ENCODE measurements at regions not wholly inside any gene's neighbourhood (a gene's known extent, or its start where the extent isn't known, plus 50 kb on each side); places are given as distances from the start of the nearest gene placed in this dataset.
"Not testable (repeated sequence)": the region's sequence is repeated elsewhere in the genome, so short reads cannot be mapped to it uniquely, and the experiment has no call there.

- Histone ChIP-seq H3K4me3 (no peak overlapping the region), H3K9me3 (no peaks in the 10 kb centered on the region), H3K27ac (no peak overlapping the region), H3K27me3 (no peaks in the 10 kb centered on the region), H3K36me3 (no peaks in the 10 kb centered on the region), H3K4me1 (no peaks in the 10 kb centered on the region)
- TF ChIP-seq CTCF (IDR thresholded peaks at IDR 0.05) (no peak), EP300 (IDR thresholded peaks at IDR 0.05) (no peak), POLR2A (IDR thresholded peaks at IDR 0.05) (no peak), POLR2AphosphoS5 (IDR thresholded peaks at IDR 0.05) (no peak)
- DNase-seq (ENCODE audit: low spot score in 2 of 2), result no peak
- WGBS, result 70% methylated on average over 5 of the region's 5 CpGs
Measured at GRCh38 chr2:59236723-59237122, 995.6 kb upstream of the FANCL start.

GRCh38 chr2:59233920-59234319 is 992.8 kb upstream of the FANCL start:
- TF ChIP-seq EP300 (IDR thresholded peaks at IDR 0.05) (no peak), CTCF (IDR thresholded peaks at IDR 0.05) (no peak), POLR2A (IDR thresholded peaks at IDR 0.05) (no peak), POLR2AphosphoS5 (IDR thresholded peaks at IDR 0.05) (no peak)
- Histone ChIP-seq H3K27ac (no peak overlapping the region), H3K36me3 (no peaks in the 10 kb centered on the region), H3K4me1 (no peaks in the 10 kb centered on the region), H3K4me3 (no peak overlapping the region), H3K27me3 (no peaks in the 10 kb centered on the region), H3K9me3 (no peaks in the 10 kb centered on the region)
- DNase-seq (ENCODE audit: low spot score in 2 of 2), result no peak
- WGBS, result 94% methylated on average over 4 of the region's 4 CpGs

- Histone ChIP-seq H3K4me3 (no peak overlapping the region), H3K9me3 (no peaks in the 10 kb centered on the region), H3K36me3 (no peaks in the 10 kb centered on the region), H3K4me1 (no peaks in the 10 kb centered on the region), H3K27me3 (no peaks in the 10 kb centered on the region), H3K27ac (no peak overlapping the region)
- no peak for TF ChIP-seq POLR2AphosphoS5 (IDR thresholded peaks at IDR 0.05)
- TF ChIP-seq POLR2A (IDR thresholded peaks at IDR 0.05), result no peak
- TF ChIP-seq CTCF (IDR thresholded peaks at IDR 0.05), result no peak
- no peak for TF ChIP-seq EP300 (IDR thresholded peaks at IDR 0.05)
- no peak for DNase-seq (ENCODE audit: low spot score in 2 of 2)
Measured at GRCh38 chr2:59233448-59233847, 992.3 kb upstream of the FANCL start.

GRCh38 chr2:59232394-59233165 is 991.5 kb upstream of the FANCL start:
- Histone ChIP-seq H3K4me1 (no peaks in the 10 kb centered on the region), H3K36me3 (no peaks in the 10 kb centered on the region), H3K4me3 (no peak overlapping the region), H3K27ac (no peak overlapping the region), H3K9me3 (no peaks in the 10 kb centered on the region), H3K27me3 (no peaks in the 10 kb centered on the region)
- DNase-seq (ENCODE audit: low spot score in 2 of 2), result no peak
- WGBS, result 84% methylated on average over 10 of the region's 10 CpGs
- TF ChIP-seq EP300 (IDR thresholded peaks at IDR 0.05), result no peak
- TF ChIP-seq POLR2AphosphoS5 (IDR thresholded peaks at IDR 0.05), result no peak
- no peak for TF ChIP-seq CTCF (IDR thresholded peaks at IDR 0.05)
- TF ChIP-seq POLR2A (IDR thresholded peaks at IDR 0.05), result no peak

GRCh38 chr2:59226362-59226761 is 985.2 kb upstream of the FANCL start:
- WGBS, result 72% methylated on average over 1 of the region's 1 CpG
- not testable (repeated sequence) for H3K4me3 ChIP-seq; H3K36me3 ChIP-seq; H3K27ac ChIP-seq; H3K4me1 ChIP-seq; DNase-seq (ENCODE audit: low spot score in 2 of 2); H3K27me3 ChIP-seq; H3K9me3 ChIP-seq

GRCh38 chr2:59223742-59224141 is 982.6 kb upstream of the FANCL start:
- H3K36me3 ChIP-seq, result no peaks in the 10 kb centered on the region
- no peak overlapping the region for H3K27ac ChIP-seq
- H3K4me1 ChIP-seq, result no peaks in the 10 kb centered on the region
- TF ChIP-seq CTCF (IDR thresholded peaks at IDR 0.05) (no peak), EP300 (IDR thresholded peaks at IDR 0.05) (no peak), POLR2AphosphoS5 (IDR thresholded peaks at IDR 0.05) (no peak)
- H3K9me3 ChIP-seq, result no peaks in the 10 kb centered on the region
- H3K4me3 ChIP-seq, result no peak overlapping the region
- DNase-seq (ENCODE audit: low spot score in 2 of 2), result no peak
- no peaks in the 10 kb centered on the region for H3K27me3 ChIP-seq
